ENCODE measurements at regions not wholly inside any gene's neighbourhood (a gene's known extent, or its start where the extent isn't known, plus 50 kb on each side); places are given as distances from the start of the nearest gene placed in this dataset.

DNA sequence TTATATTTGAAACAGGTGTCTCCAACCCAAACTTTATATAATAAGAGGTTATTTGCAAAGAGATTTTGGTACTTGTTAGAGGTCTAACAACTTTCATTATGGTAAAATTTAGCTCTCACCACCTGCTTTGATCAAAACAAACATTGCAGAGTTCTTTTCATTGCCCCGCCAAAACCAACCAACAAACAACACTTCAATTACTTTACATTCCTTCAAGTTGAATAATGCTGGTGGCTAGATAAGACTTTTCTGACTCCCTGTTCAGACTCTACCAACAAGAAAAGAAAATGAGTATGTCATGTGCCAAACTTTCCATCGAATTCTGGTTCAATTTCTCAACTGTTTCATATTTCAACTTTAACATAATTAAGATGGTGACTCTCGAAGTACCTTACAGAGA lies 311.1 kb downstream of the ADGRG6 start:
- no peak for TF ChIP-seq POLR2AphosphoS5 (IDR thresholded peaks at IDR 0.05; ENCODE audit: low read depth, low read length)
- no peak for TF ChIP-seq POLR2A (IDR thresholded peaks at IDR 0.05; ENCODE audit: low read depth, low read length)
